Hypothalamus (tissue), 51 donors: ENCODE measurements at regions not wholly inside any gene's neighbourhood (a gene's known extent, or its start where the extent isn't known, plus 50 kb on each side); places are given as distances from the start of the nearest gene placed in this dataset.

Source experiments
- DNase-seq, 51 donors: peaks; one replicate each; lab custom pipeline; 2025; lab: John Stamatoyannopoulos, UW

GRCh38 chr1:238176441-238176840, 285.7 kb upstream of the ZP4 start:
- no peak for DNase-seq

GRCh38 chr1:238171985-238172384, 281.3 kb upstream of the ZP4 start:
- DNase-seq: no peak

- DNase-seq: no peak
Measured at GRCh38 chr1:238161955-238162354, 271.2 kb upstream of the ZP4 start.

- DNase-seq: no peak
Measured at GRCh38 chr1:238153939-238154338, 263.2 kb upstream of the ZP4 start.

GRCh38 chr1:238153253-238153652, 262.5 kb upstream of the ZP4 start:
- no peak for DNase-seq

GRCh38 chr1:238152119-238152518, 261.4 kb upstream of the ZP4 start:
- DNase-seq: no peak

- no peak for DNase-seq
Measured at GRCh38 chr1:238143038-238143437, 252.3 kb upstream of the ZP4 start.

- no peak for DNase-seq
Measured at GRCh38 chr1:238141353-238141752, 250.6 kb upstream of the ZP4 start.

GRCh38 chr1:238139713-238140112, 249.0 kb upstream of the ZP4 start:
- DNase-seq: no peak

- DNase-seq: no peak
Measured at GRCh38 chr1:238138059-238138626, 247.4 kb upstream of the ZP4 start.

- no peak for DNase-seq
Measured at GRCh38 chr1:238135708-238136664, 245.3 kb upstream of the ZP4 start.

GRCh38 chr1:238129677-238130076, 239.0 kb upstream of the ZP4 start:
- DNase-seq: no peak

- DNase-seq: no peak
Measured at GRCh38 chr1:238123201-238123600, 232.5 kb upstream of the ZP4 start.

GRCh38 chr1:238119861-238120260, 229.1 kb upstream of the ZP4 start:
- DNase-seq: no peak

GRCh38 chr1:238119060-238119459, 228.3 kb upstream of the ZP4 start:
- DNase-seq: no peak

- DNase-seq: no peak
Measured at GRCh38 chr1:238115852-238116251, 225.1 kb upstream of the ZP4 start.

GRCh38 chr1:238112952-238113621, 222.4 kb upstream of the ZP4 start:
- no peak for DNase-seq

- no peak for DNase-seq
Measured at GRCh38 chr1:238111516-238111915, 220.8 kb upstream of the ZP4 start.

GRCh38 chr1:238111081-238111480, 220.4 kb upstream of the ZP4 start:
- DNase-seq: no peak

GRCh38 chr1:238108417-238108816, 217.7 kb upstream of the ZP4 start:
- no peak for DNase-seq

GRCh38 chr1:238107322-238107721, 216.6 kb upstream of the ZP4 start:
- no peak for DNase-seq

GRCh38 chr1:238104752-238105151, 214.0 kb upstream of the ZP4 start:
- no peak for DNase-seq
